ENCODE measurements at regions not wholly inside any gene's neighbourhood (a gene's known extent, or its start where the extent isn't known, plus 50 kb on each side); places are given as distances from the start of the nearest gene placed in this dataset.
"Not testable (repeated sequence)": the region's sequence is repeated elsewhere in the genome, so short reads cannot be mapped to it uniquely, and the experiment has no call there.

GRCh38 chr20:56748476-56749377 is 119.6 kb downstream of the TFAP2C start:
- Histone ChIP-seq H3K9me3 (no peaks in the 10 kb centered on the region), H3K36me3 (no peaks in the 10 kb centered on the region), H3K27me3 (no peaks in the 10 kb centered on the region), H3K27ac (no peak overlapping the region), H3K4me3 (no peak overlapping the region), H3K4me1 (no peaks in the 10 kb centered on the region)
- no peak for TF ChIP-seq CTCF (IDR thresholded peaks at IDR 0.05)
- DNase-seq (ENCODE audit: low spot score) = no peak

GRCh38 chr20:56750430-56750829 is 121.3 kb downstream of the TFAP2C start:
- Histone ChIP-seq H3K36me3 (no peaks in the 10 kb centered on the region), H3K4me1 (no peaks in the 10 kb centered on the region), H3K27ac (no peak overlapping the region), H3K9me3 (no peaks in the 10 kb centered on the region), H3K27me3 (no peaks in the 10 kb centered on the region), H3K4me3 (no peak overlapping the region)
- DNase-seq (ENCODE audit: low spot score) = no peak
- TF ChIP-seq CTCF (IDR thresholded peaks at IDR 0.05) = no peak

GRCh38 chr20:56752274-56752673 is 123.2 kb downstream of the TFAP2C start:
- no peaks in the 10 kb centered on the region for H3K27me3 ChIP-seq
- no peak for TF ChIP-seq CTCF (IDR thresholded peaks at IDR 0.05)

GRCh38 chr20:56755201-56755600 is 126.1 kb downstream of the TFAP2C start:
- H3K36me3 ChIP-seq = no peaks in the 10 kb centered on the region
- no peak overlapping the region for H3K27ac ChIP-seq
- no peak overlapping the region for H3K4me3 ChIP-seq
- no peaks in the 10 kb centered on the region for H3K4me1 ChIP-seq
- no peaks in the 10 kb centered on the region for H3K9me3 ChIP-seq
- no peak for DNase-seq (ENCODE audit: low spot score)
- no peak for TF ChIP-seq CTCF (IDR thresholded peaks at IDR 0.05)
- no peaks in the 10 kb centered on the region for H3K27me3 ChIP-seq

More at GRCh38 chr20:56752274-56752673, 123.2 kb downstream of the TFAP2C start:
- H3K9me3 ChIP-seq = no peaks in the 10 kb centered on the region
- H3K4me3 ChIP-seq = no peak overlapping the region
- no peak for DNase-seq (ENCODE audit: low spot score)
- no peaks in the 10 kb centered on the region for H3K36me3 ChIP-seq
- H3K4me1 ChIP-seq = no peaks in the 10 kb centered on the region
- no peak overlapping the region for H3K27ac ChIP-seq

- H3K27me3 ChIP-seq; H3K4me1 ChIP-seq; H3K4me3 ChIP-seq; H3K9me3 ChIP-seq; H3K36me3 ChIP-seq; H3K27ac ChIP-seq; DNase-seq (ENCODE audit: low spot score): not testable (repeated sequence)
These were observed 127.6 kb downstream of the TFAP2C start for GRCh38 chr20:56756658-56757057.

- TF ChIP-seq CTCF (IDR thresholded peaks at IDR 0.05) = no peak
- Histone ChIP-seq H3K27me3 (no peaks in the 10 kb centered on the region), H3K27ac (no peak overlapping the region), H3K9me3 (no peaks in the 10 kb centered on the region), H3K36me3 (no peaks in the 10 kb centered on the region), H3K4me3 (no peak overlapping the region), H3K4me1 (no peaks in the 10 kb centered on the region)
- no peak for DNase-seq (ENCODE audit: low spot score)
These were observed 129.6 kb downstream of the TFAP2C start for GRCh38 chr20:56758706-56759105.
